ENCODE measurements at regions not wholly inside any gene's neighbourhood (a gene's known extent, or its start where the extent isn't known, plus 50 kb on each side); places are given as distances from the start of the nearest gene placed in this dataset.

DNA sequence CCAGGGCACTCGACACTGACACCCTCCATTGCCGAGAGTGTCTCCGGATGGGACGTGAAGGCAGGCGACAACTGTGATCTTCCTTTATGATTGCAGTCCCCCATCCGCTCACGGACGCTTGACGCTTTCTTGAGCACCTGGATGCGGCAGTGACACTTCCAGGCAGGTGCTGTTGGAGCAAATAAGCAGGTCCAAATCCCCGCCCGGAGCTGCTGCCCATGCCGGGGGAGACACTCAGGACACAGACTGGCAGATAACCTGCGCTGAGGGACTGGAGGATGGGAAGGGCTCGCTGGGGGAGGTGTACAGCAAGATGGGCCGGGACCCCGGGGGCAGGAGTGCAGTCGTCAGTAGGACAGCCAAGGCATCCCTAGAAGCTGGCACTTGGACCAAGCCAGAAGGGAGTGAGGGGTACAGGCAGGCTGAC is 1403.5 kb downstream of the BRD1 start:
- no peaks in the 10 kb centered on the region for H3K27me3 ChIP-seq (replicated peaks in 1 of 4; ENCODE audit: control extremely low read depth in 1 of 4, control insufficient read depth in 3 of 4, insufficient read depth in 4 of 4, low read length in 3 of 4)
- no peaks in the 10 kb centered on the region for H4K20me1 ChIP-seq (ENCODE audit: control insufficient read depth, insufficient read depth, low read length, poor library complexity, severe bottlenecking)
- CTCF ChIA-PET, result no interaction called here
- TF ChIP-seq, protein P1, sequence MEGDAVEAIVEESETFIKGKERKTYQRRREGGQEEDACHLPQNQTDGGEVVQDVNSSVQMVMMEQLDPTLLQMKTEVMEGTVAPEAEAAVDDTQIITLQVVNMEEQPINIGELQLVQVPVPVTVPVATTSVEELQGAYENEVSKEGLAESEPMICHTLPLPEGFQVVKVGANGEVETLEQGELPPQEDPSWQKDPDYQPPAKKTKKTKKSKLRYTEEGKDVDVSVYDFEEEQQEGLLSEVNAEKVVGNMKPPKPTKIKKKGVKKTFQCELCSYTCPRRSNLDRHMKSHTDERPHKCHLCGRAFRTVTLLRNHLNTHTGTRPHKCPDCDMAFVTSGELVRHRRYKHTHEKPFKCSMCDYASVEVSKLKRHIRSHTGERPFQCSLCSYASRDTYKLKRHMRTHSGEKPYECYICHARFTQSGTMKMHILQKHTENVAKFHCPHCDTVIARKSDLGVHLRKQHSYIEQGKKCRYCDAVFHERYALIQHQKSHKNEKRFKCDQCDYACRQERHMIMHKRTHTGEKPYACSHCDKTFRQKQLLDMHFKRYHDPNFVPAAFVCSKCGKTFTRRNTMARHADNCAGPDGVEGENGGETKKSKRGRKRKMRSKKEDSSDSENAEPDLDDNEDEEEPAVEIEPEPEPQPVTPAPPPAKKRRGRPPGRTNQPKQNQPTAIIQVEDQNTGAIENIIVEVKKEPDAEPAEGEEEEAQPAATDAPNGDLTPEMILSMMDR (IDR thresholded peaks at IDR 0.05), result no peak
- TF ChIP-seq EZH2 (IDR thresholded peaks at IDR 0.05; ENCODE audit: borderline replicate concordance, insufficient read depth, low read depth, low read length, poor library complexity, severe bottlenecking), result no peak
- H3K4me3 ChIP-seq (ENCODE audit: control extremely low read depth in 1 of 5, extremely low read depth in 1 of 5, insufficient read depth in 1 of 5, low read depth in 2 of 5, low read length in 4 of 5), result no peak overlapping the region
- H3K27ac ChIP-seq (ENCODE audit: low read length in 2 of 2), result no peak overlapping the region
- H2AFZ ChIP-seq (ENCODE audit: insufficient read depth, low read depth, low read length, poor library complexity, severe bottlenecking), result no peak overlapping the region
- Mint-ChIP-seq H3K27ac (no peak overlapping the region), H3K9me3 (ENCODE audit: insufficient read depth) (no peaks in the 10 kb centered on the region), H3K4me1 (no peaks in the 10 kb centered on the region), H3K4me3 (no peak overlapping the region), H3K27me3 (peaks cover 23% of the 10 kb centered on the region)
- H3K36me3 ChIP-seq (replicated peaks in 1 of 2; ENCODE audit: control extremely low read depth in 1 of 2, control insufficient read depth in 1 of 2, extremely low read depth in 1 of 2, insufficient read depth in 2 of 2, low read length in 1 of 2), result no peaks in the 10 kb centered on the region
- POLR2A ChIA-PET, result no interaction called here
- intact Hi-C loops (cut with micrococcal nuclease), result no loop called here
- WGBS (ENCODE audit: insufficient coverage), result 89% methylated on average over 18 of the region's 18 CpGs
- H3K9ac ChIP-seq (ENCODE audit: low read length), result no peak overlapping the region
- no peaks in the 10 kb centered on the region for H3K4me1 ChIP-seq (ENCODE audit: control insufficient read depth in 2 of 2, insufficient read depth in 2 of 2, low read length in 2 of 2)
- no peaks in the 10 kb centered on the region for H3K79me2 ChIP-seq (ENCODE audit: control insufficient read depth, insufficient read depth, low read length)
- ATAC-seq (ENCODE audit: low read depth) (no peak), DNase-seq (no peak)
- H3K4me2 ChIP-seq (replicated peaks; ENCODE audit: low read depth, low read length, poor library complexity, severe bottlenecking), result no peak overlapping the region
- peaks cover 0 to 9% (median 0%) of the 10 kb centered on the region in 3 donors for H3K9me3 ChIP-seq (ENCODE audit: control extremely low read depth in 1 of 3, control insufficient read depth in 2 of 3, insufficient read depth in 1 of 3, low read length in 2 of 3)

DNA sequence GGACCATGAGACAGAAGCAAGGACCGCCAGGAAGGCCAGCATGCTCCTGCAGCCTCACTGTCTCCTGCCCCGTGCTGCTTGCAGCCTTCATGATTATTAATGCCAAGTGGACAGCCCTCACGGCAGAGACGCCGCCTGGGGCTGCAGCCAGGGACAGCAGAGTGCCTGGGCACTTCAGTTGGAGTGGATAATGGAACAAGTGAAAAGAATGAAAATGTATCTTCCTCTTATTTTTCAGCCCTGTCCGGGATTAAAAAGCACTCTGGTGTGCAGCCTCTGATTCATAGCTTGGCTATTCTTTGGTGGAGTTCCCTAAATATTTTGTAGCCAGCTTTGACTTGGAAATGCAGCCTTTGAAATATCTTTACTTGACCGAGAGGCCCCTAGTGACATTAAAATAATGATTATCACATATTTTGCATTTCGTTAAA is 1404.2 kb downstream of the BRD1 start:
- H3K4me3 ChIP-seq (ENCODE audit: control extremely low read depth in 1 of 5, extremely low read depth in 1 of 5, insufficient read depth in 1 of 5, low read depth in 2 of 5, low read length in 4 of 5), result no peak overlapping the region
- Mint-ChIP-seq H3K4me3 (no peak overlapping the region), H3K9me3 (ENCODE audit: insufficient read depth) (no peaks in the 10 kb centered on the region), H3K27me3 (peaks cover 25% of the 10 kb centered on the region), H3K4me1 (no peaks in the 10 kb centered on the region), H3K27ac (no peak overlapping the region)
- H4K20me1 ChIP-seq (ENCODE audit: control insufficient read depth, insufficient read depth, low read length, poor library complexity, severe bottlenecking), result no peaks in the 10 kb centered on the region
- H3K9me3 ChIP-seq (ENCODE audit: control extremely low read depth in 1 of 3, control insufficient read depth in 2 of 3, insufficient read depth in 1 of 3, low read length in 2 of 3), result peaks cover 0 to 9% (median 0%) of the 10 kb centered on the region in 3 donors
- ATAC-seq (ENCODE audit: low read depth), result no peak
- no peaks in the 10 kb centered on the region for H3K79me2 ChIP-seq (ENCODE audit: control insufficient read depth, insufficient read depth, low read length)
- H3K27me3 ChIP-seq (replicated peaks in 1 of 4; ENCODE audit: control extremely low read depth in 1 of 4, control insufficient read depth in 3 of 4, insufficient read depth in 4 of 4, low read length in 3 of 4), result no peaks in the 10 kb centered on the region
- no peak overlapping the region for H3K27ac ChIP-seq (ENCODE audit: low read length in 2 of 2)
- CTCF ChIA-PET, result no interaction called here
- H3K4me1 ChIP-seq (ENCODE audit: control insufficient read depth in 2 of 2, insufficient read depth in 2 of 2, low read length in 2 of 2), result no peaks in the 10 kb centered on the region
- H3K9ac ChIP-seq (ENCODE audit: low read length), result no peak overlapping the region
- no peak for DNase-seq
- no peak overlapping the region for H2AFZ ChIP-seq (ENCODE audit: insufficient read depth, low read depth, low read length, poor library complexity, severe bottlenecking)
- TF ChIP-seq, protein P1 (IDR thresholded peaks at IDR 0.05), result no peak
- TF ChIP-seq EZH2 (IDR thresholded peaks at IDR 0.05; ENCODE audit: borderline replicate concordance, insufficient read depth, low read depth, low read length, poor library complexity, severe bottlenecking), result no peak
- 80% methylated on average over 5 of the region's 8 CpGs for WGBS (ENCODE audit: insufficient coverage)
- H3K36me3 ChIP-seq (replicated peaks in 1 of 2; ENCODE audit: control extremely low read depth in 1 of 2, control insufficient read depth in 1 of 2, extremely low read depth in 1 of 2, insufficient read depth in 2 of 2, low read length in 1 of 2), result no peaks in the 10 kb centered on the region
- intact Hi-C loops (cut with micrococcal nuclease), result no loop called here
- POLR2A ChIA-PET, result no interaction called here
- no peak overlapping the region for H3K4me2 ChIP-seq (replicated peaks; ENCODE audit: low read depth, low read length, poor library complexity, severe bottlenecking)
